K562 (cell line): ENCODE measurements at regions not wholly inside any gene's neighbourhood (a gene's known extent, or its start where the extent isn't known, plus 50 kb on each side); places are given as distances from the start of the nearest gene placed in this dataset.

ENCODE experiments used
- CHCHD3 ChIP-seq: fragments of 250-450 bp; sonication (Bioruptor Pico); IDR thresholded peaks from 2 replicates; pipeline ENCODE4 v2.1.2; 2022; ENCODE audit warnings: mild to moderate bottlenecking
- CXXC5 ChIP-seq: fragments of 250-450 bp; sonication (Bioruptor Pico); IDR thresholded peaks from 2 replicates; pipeline ENCODE4 v1.8.0; 2022; ENCODE audit warnings: inconsistent platforms, mild to moderate bottlenecking, moderate library complexity
- DPF2 ChIP-seq: fragments of 450-650 bp; IDR thresholded peaks from 2 replicates; pipeline ENCODE4 v1.6.1; 2016
- HDAC8 ChIP-seq: fragments of 450-650 bp; IDR thresholded peaks from 2 replicates; pipeline ENCODE4 v1.6.1; 2016; ENCODE audit warnings: mild to moderate bottlenecking, missing genetic modification characterization, moderate library complexity, missing compliant biosample characterization
- LARP7 ChIP-seq: fragments of 450-650 bp; IDR thresholded peaks from 2 replicates; pipeline ENCODE4 v1.6.1; 2016
- MBD1 ChIP-seq: fragments of 250-450 bp; sonication (Bioruptor Pico); IDR thresholded peaks from 2 replicates; pipeline ENCODE4 v1.8.0; 2022; ENCODE audit warnings: inconsistent platforms
- NFIX ChIP-seq: fragments of 250-450 bp; sonication (Bioruptor Pico); IDR thresholded peaks from 2 replicates; pipeline ENCODE4 v1.4.0; 2020; ENCODE audit warnings: low read depth, mild to moderate bottlenecking, moderate library complexity
- NR2C2 ChIP-seq, 2 experiments: fragments of 200-800 bp in 1 of 2; sonication (Bioruptor generic) in 1 of 2; sonication (generic) in 1 of 2; formaldehyde crosslinking in 1 of 2; IDR thresholded peaks; 2 replicates each; pipeline versions ENCODE4 v1.6.1 to v1.8.0; 2016 to 2022; ENCODE audit warnings: mild to moderate bottlenecking in 1 of 2, missing compliant biosample characterization in 1 of 2, missing genetic modification characterization in 1 of 2, missing genetic modification reagents in 1 of 2
- POLR2AphosphoS5 ChIP-seq: IDR thresholded peaks from 2 replicates; pipeline ENCODE4 v1.6.1; 2011; ENCODE audit warnings: mild to moderate bottlenecking, low read depth, low read length, moderate library complexity; ENCODE audit not compliant: control insufficient read depth, insufficient read depth
- RFX1 ChIP-seq: fragments of 450-650 bp; IDR thresholded peaks from 2 replicates; pipeline ENCODE4 v1.6.1; 2016; ENCODE audit warnings: mild to moderate bottlenecking, moderate library complexity
- TGIF2 ChIP-seq: sonication (generic); formaldehyde crosslinking; IDR thresholded peaks from 2 replicates; pipeline ENCODE4 v1.8.1; 2022; ENCODE audit warnings: mild to moderate bottlenecking, missing genetic modification reagents, moderate library complexity
- ZHX1 ChIP-seq: fragments of 150-350 bp; conservative IDR thresholded peaks from 2 replicates; pipeline ENCODE4 v1.6.1; 2014; ENCODE audit warnings: low read length
- ZNF57 ChIP-seq: fragments of 450-650 bp; formaldehyde crosslinking; IDR thresholded peaks from 2 replicates; pipeline ENCODE4 v1.4.0; 2020; ENCODE audit warnings: mild to moderate bottlenecking, moderate library complexity
- ZNF583 ChIP-seq: fragments of 250-450 bp; sonication (Bioruptor Pico); IDR thresholded peaks from 2 replicates; pipeline ENCODE4 v1.4.0; 2020
- ZNF589 ChIP-seq: fragments of 200-800 bp; sonication (Bioruptor generic); IDR thresholded peaks from 2 replicates; pipeline ENCODE4 v1.6.1; 2016; ENCODE audit warnings: low read depth, missing genetic modification characterization, missing compliant biosample characterization
- TF ChIP-seq, protein P1 (sequence below), 2 experiments: fragments of 450-650 bp in 1 of 2; sonication (generic) in 1 of 2; formaldehyde crosslinking; conservative IDR thresholded peaks; 2 replicates each; pipeline versions ENCODE4 v1.4.0 to v1.8.1; 2020 to 2022; ENCODE audit warnings: mild to moderate bottlenecking in 1 of 2, missing genetic modification reagents in 1 of 2

GRCh38 chr1:65505547-65506300, 85.3 kb downstream of the LEPR start (continued):
- no peak for TF ChIP-seq MBD1 (CRISPR knock-in tag)
- no peak for TF ChIP-seq ZNF57 (CRISPR knock-in tag)
- TF ChIP-seq CHCHD3 (CRISPR knock-in tag): no peak
- no peak for TF ChIP-seq NFIX
- TF ChIP-seq ZNF583: no peak
- TF ChIP-seq, protein P1, sequence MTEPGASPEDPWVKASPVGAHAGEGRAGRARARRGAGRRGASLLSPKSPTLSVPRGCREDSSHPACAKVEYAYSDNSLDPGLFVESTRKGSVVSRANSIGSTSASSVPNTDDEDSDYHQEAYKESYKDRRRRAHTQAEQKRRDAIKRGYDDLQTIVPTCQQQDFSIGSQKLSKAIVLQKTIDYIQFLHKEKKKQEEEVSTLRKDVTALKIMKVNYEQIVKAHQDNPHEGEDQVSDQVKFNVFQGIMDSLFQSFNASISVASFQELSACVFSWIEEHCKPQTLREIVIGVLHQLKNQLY (CRISPR knock-in tag; conservative IDR thresholded peaks at IDR 0.05): no peak
- no peak for TF ChIP-seq DPF2
- TF ChIP-seq POLR2AphosphoS5: no peak
- no peak for TF ChIP-seq NR2C2 (CRISPR knock-in tag; IDR thresholded peaks at IDR 0.05)
- TF ChIP-seq NR2C2 (tag; IDR thresholded peaks at IDR 0.05): no peak
- TF ChIP-seq LARP7: no peak
- TF ChIP-seq ZHX1: no peak
- TF ChIP-seq HDAC8: no peak
- TF ChIP-seq CXXC5 (CRISPR knock-in tag): peak; percentile 41; the same call in 1 of the 2 replicates
- TF ChIP-seq RFX1: peak; percentile 24; the same call in 1 of the 2 replicates
- no peak for TF ChIP-seq ZNF589
- TF ChIP-seq TGIF2 (CRISPR knock-in tag): no peak
